AG08395 (cell line): ENCODE measurements at regions not wholly inside any gene's neighbourhood (a gene's known extent, or its start where the extent isn't known, plus 50 kb on each side); places are given as distances from the start of the nearest gene placed in this dataset.
"Not testable (repeated sequence)": the region's sequence is repeated elsewhere in the genome, so short reads cannot be mapped to it uniquely, and the experiment has no call there.

Source experiments
- DNase-seq: peaks from one replicate; pipeline ENCODE4 v3.0.0; 2012; ENCODE audit warnings: mixed read lengths, low spot score

DNA sequence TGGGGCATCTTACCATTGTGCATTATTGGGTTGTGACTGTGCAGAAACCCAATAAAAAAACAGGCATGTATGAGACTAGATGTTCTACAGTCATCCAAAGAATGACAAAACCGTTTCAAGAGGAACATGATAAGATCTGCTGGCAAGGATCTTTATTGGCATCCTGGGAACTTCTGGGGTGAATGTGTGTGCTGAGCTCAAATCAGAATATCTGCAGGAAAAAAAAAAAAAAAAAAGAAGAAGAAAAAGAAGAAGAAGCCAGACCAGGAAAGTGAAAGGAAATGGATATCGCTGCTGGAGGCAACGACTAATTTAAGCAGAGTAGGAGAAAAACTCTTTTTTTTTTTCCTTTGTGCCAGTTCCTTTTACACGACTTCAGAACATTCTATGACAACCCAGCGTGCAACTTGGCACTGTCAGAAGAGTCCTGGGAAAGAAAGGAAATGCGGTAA lies 484.2 kb upstream of the BOD1L1 start:
- DNase-seq, result peak; percentile 46

DNA sequence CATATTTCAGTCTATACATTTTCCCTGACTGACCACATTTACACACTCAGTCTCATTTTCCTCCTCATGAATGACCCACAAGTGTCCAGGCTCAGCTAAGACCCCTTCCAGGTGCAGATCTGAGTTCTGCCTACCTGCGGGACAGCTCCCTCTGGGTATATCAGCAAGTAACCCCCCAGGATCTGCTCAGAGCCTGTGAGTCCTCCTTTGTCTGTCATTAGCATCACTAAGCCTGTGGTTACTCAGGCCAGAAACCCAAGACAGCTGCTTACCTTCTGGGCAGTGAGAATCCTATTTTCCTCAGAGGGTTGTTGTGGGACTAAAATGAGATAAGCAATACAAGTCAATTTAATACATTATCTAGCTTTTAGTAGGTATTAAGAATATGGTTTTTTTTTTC lies 487.6 kb upstream of the BOD1L1 start:
- DNase-seq, result no peak

DNA sequence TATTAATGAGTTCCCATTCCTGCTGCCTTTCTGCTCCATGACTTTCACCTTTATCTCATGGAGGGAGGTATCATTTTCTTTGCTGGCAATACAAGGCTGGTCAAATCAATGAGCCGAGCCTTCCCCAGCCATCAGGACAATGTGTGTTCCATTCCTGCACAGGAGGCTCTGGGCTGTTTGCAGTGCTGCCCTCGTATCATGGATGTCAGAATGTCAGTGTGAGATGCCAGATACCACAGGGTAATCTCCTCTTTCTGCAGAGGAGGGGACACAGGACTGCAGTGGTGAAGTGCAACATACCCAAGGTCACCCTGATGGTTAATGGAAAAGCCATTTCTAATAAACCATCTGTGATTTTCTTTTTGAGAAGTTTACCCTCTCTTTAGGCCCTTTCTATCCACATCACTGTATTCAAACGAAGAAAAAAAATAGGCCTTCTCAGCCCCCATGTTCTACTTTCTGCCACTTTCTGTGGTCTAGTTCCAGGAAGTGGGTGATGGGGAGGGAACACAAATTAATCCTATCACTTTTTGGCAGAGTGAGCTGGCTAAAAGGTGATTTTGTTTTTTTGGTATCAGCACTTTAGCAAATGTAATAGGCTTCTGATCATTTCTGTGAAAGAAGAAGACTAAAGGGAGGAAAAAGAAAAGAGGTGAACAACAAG lies 490.2 kb upstream of the BOD1L1 start:
- no peak for DNase-seq

DNA sequence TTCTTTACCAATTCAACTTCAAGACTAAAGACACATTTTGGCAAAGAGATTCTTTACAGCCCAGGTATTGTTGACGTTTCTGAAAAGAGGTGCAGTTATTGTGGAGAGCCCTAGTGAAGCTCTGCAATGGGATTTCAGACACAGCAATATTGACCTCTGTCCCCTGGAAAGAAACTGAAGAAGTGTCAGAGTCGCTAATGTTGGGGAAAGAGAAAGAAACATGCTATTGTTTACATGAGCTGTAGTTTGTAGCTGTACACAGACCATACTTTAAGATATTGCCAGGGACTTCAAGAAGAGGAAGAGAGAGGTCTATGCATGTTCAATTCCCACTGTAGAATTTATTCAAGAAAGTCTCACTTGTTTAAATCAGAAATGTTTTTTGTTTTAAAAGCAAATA lies 497.3 kb upstream of the BOD1L1 start:
- DNase-seq, result no peak

DNA sequence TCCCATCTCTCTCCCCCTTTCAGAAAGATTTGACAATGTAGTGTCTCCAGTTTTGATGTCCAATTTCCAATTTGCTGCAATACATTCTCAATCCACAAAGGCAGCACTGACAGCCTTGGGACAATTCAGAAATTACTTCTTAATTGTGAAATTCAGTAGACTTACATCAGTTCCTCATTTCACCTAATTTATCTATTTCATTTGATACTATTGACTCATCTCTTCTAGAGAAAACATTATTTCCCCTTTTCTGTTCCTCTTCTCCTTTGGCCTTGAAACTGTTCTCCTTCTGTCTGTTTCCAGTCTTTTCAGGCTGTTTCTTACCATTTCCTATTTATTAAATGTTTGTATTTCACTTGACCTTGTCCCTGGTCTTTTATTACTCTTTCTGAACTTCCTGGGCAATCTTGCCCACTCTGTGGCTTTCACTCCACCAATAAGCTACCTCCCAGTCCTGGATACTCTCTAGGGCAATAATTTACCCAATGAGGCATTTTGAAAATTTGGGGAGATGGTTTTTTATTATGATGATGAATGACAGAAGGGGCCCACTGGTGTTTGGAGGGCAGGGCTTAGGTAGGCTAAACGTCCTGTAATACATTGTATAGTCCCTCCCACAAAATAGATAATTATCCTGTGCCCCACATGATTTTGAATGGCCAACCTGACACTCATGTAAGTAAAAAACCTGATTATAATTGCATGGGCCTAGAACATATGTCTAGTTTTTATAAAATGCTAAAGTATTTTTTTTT lies 498.0 kb upstream of the BOD1L1 start:
- DNase-seq, result no peak

DNA sequence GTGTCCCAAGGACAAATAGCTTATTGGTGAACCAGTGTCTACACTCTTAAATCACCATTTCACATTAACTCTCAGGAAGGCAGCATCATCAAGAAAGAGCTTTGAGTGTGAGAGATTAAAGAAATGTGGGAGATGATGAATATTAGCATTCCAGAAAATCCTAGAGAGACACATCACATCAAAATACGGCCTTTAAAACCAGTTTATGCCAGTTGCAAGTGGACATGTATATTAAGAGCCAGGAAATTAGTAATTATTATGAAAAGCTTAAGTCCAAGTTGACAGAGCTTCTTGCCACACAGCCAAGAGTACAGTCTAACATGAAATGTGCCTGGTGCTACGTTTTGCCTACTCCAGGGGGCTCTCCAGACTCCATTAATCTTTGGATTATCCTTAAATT lies 503.0 kb upstream of the BOD1L1 start:
- DNase-seq, result peak; percentile 10

DNA sequence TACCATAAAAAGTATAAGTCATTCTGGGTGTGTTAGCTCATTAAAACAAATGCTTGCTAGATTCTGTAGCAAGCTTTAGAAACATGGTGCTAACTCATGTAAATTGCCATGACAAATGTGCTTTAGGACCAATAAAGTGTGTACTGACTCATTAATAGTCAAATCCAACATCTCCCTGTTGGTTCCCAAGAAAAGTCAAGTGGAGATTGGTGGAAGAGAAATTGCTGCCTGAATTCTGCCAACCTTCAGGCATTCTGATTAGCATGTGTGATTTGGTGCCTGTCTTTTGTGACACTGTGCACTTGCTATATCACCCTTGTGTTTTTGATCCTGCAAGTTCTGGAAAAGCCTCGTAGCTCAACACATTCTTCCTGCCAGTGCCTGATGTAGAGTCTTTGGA lies 503.8 kb upstream of the BOD1L1 start:
- no peak for DNase-seq

DNA sequence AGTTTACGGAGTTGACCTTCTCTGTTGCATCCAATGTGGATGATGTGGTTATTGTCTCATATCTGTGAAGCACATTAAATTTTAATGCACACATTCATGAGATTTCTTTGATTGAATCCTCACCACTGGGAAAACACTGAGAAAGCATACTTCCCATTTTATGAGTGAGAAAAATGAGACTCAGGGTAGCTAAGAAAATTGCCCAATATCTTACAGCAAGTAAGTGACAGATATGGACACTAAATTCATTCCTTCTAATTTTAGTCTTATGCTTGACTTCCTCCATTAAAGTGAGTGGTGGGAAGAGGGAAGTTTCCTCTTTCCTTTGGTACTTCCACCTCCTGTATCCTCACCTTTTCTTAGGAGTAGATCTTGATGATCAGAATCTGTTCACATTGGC lies 504.8 kb upstream of the BOD1L1 start:
- no peak for DNase-seq

DNA sequence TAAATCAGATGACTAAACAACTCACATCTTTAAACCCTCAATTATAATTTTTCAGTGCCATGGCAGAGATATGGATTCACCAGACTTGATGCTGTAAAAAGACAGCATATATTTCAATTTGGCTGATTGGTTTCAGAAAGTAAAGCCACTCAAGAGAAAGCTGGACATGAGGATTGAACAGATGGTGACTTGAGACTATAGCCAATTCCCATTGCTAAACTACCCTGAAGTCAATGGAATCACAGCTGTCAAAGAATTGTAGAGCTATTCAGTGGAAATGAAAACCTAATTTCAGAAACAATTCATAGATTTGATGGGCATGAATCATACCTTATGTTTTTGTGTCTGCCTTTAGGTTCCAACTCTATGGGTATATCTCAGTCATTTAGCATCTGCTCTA lies 510.6 kb upstream of the BOD1L1 start:
- no peak for DNase-seq

DNA sequence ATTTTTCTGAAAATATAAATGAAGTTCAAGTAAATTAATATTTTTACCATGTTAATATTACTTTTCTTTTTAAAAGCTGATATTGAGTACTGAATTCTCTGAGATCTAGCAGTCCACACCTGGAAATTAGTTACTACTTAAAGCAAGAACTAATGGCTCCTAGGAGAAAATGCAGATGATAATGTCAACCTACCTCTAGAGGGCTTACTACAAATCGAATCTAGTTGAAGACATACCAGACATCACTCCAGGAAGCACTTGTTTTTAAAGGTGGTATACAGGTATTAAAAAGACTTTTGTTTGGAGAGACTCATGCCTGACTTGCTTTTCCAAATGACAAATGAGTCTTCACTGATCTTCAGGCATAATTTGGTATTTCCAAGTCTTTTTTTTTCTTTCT lies 516.4 kb upstream of the BOD1L1 start:
- no peak for DNase-seq

DNA sequence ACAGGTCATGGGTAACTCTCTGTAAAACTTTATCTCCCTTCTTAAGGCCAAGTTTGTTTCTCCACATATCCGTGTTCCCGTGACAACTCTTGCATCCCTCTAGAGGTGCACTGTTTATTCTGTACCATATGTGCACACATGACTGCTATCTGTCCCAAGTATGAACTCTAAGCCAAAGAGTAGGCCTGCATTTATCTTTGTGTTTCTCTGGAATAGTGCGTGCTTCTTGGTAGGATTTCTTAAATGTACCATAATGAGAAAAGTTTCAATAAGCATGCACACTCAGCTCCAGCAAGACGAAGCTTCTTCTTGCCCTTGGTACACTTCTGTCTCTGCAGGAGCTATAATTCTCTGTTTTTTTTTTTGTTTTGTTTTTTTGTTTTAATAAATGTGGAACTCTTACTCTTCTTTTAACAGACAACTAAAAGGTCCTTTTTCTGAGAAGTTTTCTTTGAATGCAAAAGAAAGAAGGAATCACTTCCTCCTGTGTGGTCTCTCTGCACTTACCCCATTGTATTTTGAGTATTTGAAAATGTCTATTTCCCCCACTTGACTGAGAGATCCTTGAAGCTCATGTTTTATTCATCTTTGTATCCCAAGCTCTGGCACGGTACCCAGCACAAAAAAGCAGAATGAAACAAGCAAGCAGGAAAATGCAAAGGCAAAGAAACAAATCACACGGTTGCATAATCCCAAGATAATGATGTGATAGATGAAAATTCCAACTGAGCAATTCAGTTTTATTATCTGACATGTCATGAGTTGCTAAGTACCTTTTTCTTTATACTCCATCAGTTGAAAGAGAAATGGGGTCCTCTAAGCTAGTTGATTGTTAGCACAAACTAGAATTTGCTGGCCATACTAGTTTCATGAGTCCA lies 521.9 kb upstream of the BOD1L1 start:
- no peak for DNase-seq

DNA sequence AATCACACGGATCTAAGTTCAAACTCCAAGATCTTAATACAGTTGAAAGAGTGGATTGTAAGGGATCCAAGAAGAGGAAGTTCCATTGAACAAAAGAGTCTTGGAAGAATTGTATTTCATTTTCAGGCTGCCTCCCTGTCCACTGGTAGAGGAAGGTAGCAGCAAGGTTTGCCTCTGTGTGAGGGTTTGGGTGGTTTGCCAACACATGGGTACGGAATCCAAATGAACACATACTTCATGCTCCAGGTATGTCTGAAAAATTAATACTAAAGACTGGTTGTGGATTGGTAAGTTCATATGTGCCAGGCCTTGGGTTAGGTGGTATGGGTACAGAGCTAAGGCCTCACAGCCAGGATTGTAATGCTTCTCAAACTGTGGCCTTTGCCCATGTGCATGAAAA lies 523.6 kb upstream of the BOD1L1 start:
- no peak for DNase-seq

DNA sequence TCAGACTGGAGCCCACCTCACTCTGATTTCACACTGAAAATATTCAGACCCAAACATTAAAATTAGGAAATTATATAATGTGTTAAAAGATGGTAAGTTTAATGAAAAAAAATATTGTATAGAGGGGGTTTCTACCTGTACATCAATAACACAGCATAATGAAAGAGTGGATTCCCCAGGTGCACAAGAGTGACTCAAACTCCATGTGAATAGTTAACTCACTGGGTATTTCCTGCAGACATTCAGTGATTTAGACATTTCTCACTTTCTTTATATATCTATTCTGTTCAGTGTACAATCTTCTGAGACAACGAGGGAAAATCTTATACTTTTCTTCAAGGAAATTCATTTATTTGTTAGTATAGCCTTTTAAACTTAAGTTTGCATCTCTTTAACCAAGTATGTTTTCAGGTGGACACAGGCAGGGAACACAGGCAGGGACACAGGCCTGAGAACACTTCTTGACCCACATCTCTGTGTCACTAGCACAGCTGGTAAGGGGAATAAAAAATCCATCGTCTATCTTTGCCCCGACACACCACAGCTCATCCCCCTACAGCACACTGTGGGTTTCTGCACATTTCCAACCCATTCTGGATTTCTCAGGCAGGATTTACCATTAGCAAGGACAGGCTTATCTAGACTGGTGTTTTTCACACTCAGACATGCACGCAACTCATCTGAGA lies 525.5 kb upstream of the BOD1L1 start:
- no peak for DNase-seq

DNA sequence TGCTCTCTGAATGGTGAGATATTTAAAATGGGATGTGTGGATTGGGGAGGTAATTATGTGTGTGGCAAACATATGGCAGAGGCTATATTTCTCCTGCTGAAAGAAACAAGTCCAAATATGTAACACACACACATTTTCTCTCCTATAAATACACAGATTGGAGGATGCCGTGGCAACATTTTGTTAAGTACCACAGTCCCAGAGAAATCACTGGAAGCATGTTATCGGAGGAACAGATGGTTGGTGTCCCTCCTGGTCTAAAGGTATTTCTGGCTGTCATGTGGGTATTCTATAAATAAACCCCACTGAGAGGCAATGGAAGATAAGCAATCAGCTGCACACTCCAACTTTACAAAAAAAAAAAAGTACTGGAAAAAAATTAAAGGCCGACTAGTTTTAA lies 528.3 kb upstream of the BOD1L1 start:
- no peak for DNase-seq

DNA sequence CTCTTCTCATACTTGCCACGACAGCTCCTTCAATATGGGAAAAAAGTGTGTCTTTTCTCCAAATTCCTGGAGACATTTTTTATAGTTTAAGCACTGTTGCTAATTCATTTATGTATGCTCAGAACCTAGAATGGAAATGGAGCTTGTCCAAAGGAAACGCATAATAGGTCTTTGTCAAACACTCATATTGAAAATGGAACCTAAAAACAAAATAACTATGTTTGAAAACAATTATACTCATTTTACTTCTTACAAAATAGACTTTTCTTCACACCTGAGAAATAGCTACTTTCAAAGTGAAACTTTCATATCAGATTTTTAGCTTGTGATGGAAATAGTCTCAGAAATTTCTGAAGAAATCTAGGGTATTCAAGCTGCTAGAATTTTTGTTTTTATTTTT lies 529.7 kb upstream of the BOD1L1 start:
- DNase-seq, result no peak

DNA sequence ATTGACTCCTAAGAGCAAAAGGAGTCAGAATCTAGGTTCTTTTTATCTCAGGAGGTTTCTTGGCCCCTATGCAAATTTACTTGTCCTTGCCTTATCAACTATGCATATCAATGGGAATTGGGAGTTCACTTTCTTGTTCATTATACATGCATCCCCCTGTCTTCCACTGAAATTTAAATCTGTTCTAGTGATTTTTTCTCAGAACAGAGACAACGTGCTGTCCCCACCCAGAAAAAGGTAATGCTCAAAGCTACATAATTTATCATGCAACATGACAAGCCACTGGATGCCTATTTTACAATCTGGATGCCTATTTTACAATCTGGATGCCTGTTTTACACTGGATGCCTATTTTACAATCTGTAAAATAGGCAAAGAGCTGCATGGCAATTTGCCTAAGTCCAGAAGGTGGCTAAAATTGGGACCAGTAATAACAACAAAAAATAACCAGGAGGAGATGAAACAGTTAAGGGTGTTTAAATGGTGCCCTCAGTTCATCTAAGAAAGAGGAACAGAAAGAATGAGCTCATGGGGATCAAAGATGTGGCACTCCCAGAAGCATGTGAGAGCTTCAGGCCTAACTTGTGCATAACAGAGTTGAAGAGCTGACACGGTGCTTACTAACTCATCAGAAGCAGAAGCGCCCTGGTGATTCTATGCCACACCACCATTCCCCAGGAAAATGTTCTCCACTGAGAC lies 537.8 kb upstream of the BOD1L1 start:
- no peak for DNase-seq

DNA sequence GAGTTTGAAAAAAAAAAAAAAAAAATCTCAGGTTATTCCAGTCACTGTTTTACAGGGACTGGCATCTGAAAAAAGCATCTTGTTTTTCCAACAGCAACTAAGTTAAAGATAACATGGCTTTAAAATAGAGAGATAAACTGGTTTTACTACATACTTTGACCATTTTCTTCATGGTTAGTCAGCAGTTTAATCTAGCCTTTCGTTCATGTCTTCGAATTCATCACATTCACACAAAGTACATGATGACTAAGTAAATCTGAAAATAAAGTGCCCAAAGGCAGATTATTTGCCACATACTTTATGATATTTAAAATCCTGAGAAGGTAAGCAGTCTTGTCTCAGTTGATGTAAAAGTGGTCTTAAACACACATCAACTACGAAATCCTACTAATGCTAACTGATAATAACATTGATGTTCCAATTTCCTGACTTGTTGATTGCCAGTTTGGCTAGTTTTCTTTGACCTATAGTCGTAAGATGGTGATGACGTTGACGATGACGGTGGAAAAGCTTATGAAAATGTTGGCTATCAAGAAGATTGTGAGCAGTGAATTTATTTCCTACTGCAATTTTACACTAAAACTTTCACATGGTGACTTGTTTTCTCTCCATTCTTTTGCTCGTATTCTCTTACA lies 540.5 kb upstream of the BOD1L1 start:
- no peak for DNase-seq

DNA sequence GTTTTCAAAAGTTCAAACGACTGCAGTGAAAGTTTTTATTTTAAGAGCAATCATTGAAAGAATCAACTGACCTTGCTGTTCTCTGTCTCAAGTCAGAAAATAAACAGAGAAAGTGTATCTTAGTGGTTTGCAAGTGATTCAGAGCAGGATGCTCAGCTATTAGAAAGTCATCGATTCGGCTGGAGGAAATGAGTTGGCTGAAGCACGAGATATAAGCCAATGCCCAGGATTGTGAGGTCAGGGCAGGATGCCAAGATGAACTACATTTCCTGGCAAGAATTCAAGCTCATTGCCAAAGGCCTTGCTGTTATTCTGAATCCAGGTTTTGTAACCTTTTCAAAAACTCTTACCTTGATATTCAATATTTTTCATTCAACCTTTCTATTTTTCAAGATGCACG lies 541.4 kb upstream of the BOD1L1 start:
- peak; percentile 63 for DNase-seq

DNA sequence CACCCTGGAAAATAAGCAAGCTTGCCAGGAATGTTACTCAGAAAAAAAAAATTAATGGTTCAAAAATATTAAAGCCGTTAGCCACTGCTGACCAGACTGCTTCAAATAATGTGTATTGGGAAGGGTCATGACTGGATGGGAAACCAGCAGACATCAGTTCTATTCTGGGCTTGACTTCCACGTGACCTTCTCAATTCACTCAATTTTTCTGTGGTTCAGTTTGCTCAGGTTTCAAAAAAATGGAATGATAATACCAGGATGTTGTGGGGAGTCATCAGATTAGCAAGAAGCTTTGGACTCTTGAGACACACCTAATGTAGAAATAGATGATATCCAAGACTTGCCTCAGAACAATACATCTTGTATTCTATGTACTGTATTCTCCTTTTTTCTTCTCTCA lies 541.9 kb upstream of the BOD1L1 start:
- DNase-seq, result peak; percentile 30

DNA sequence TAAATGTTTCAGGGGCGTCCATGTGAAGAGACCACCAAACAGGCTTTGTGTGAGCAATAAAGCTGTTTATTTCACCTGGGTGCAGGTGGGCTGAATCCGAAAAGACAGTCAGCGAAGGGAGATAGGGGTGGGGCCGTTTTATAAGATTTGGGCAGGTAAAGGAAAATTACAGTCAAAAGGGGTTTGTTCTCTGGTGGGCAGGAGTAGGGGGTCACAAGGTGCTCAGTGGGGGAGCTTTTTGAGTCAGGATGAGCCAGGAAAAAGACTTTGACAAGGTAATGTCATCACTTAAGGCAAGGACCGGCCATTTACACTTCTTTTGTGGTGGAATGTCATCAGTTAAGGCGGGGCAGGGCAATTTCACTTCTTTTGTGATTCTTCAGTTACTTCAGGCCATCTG lies 542.4 kb upstream of the BOD1L1 start:
- DNase-seq, result not testable (repeated sequence)

DNA sequence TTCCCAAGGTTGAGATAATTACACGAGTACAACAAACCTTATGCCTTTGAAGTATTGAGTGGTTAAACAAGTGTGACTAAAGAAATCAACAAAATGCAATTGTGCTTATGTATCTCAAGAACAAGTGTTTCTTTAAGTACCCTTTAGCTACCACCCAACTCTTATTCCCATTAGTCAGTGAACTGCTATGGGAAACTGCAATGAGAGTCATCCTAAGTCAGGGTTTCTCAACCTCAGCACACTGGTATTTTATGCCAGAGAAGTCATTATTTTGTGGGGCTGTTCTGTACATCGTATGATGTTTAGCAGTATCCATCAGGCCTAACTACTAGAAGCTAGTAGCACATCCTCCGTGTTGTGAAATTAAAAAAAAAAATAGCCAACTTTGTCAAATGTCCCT lies 549.1 kb upstream of the BOD1L1 start:
- no peak for DNase-seq
